Heart left ventricle (tissue), 13 donors: ENCODE measurements at regions not wholly inside any gene's neighbourhood (a gene's known extent, or its start where the extent isn't known, plus 50 kb on each side); places are given as distances from the start of the nearest gene placed in this dataset.

Experiments used
- POLR2A ChIP-seq, 2 donors: fragments of 450-650 bp; IDR thresholded peaks; one replicate each; pipeline ENCODE4 v1.6.1; 2017; ENCODE audit warnings: antibody characterized with exemption in 2 of 2, mild to moderate bottlenecking in 2 of 2, moderate library complexity in 2 of 2
- TF ChIP-seq, protein P1 (sequence below), 12 donors: fragments of 200-600 bp; sonication (generic) in 4 of 12; IDR thresholded peaks; one replicate each; pipeline versions ENCODE4 v1.5.0 to v1.8.0; 2018 to 2022; ENCODE audit warnings: antibody characterized with exemption in 12 of 12, mild to moderate bottlenecking in 5 of 12
- donor health status: ischemic (EF 13 %, LVEDD 7.1; RV severe dilation, severe dysfunction).
- donor health status: DM: no; HTN: yes; CAD: no.
- donor health status: DM: no; HTN: no; CAD: no.
- donor health status: ischemic (EF 25% LVEDD 6.9; RV normal size, moderate dysfunction).
- donor health status: ischemic (EF 25% LVEDD 5.7; RV mildly dilated, moderate dysfunction).
- donor health status: ischemic (EF 35%, LVEDD 5.7; RV mildly dilated, moderate dysfunction).
- donor health status: nonischemic (EF 11% LVEDD 7.7; RV severe dilation, severe dysfunction).
- donor health status: DM: yes; HTN: yes; CAD: no.
- donor health status: PGD.
- donor health status: ischemic (EF 29% LVEDD 5.4; RV normal size, mild dysfunction).
- donor health status: nonischemic (EF 23%, LVEDD 6.1; RV moderate dilation, normal function).

- no peak for TF ChIP-seq POLR2A (IDR thresholded peaks at IDR 0.05)
- TF ChIP-seq, protein P1, sequence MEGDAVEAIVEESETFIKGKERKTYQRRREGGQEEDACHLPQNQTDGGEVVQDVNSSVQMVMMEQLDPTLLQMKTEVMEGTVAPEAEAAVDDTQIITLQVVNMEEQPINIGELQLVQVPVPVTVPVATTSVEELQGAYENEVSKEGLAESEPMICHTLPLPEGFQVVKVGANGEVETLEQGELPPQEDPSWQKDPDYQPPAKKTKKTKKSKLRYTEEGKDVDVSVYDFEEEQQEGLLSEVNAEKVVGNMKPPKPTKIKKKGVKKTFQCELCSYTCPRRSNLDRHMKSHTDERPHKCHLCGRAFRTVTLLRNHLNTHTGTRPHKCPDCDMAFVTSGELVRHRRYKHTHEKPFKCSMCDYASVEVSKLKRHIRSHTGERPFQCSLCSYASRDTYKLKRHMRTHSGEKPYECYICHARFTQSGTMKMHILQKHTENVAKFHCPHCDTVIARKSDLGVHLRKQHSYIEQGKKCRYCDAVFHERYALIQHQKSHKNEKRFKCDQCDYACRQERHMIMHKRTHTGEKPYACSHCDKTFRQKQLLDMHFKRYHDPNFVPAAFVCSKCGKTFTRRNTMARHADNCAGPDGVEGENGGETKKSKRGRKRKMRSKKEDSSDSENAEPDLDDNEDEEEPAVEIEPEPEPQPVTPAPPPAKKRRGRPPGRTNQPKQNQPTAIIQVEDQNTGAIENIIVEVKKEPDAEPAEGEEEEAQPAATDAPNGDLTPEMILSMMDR (IDR thresholded peaks at IDR 0.05): no peak
These were observed 188.9 kb downstream of the NRIP1 start for GRCh38 chr21:14875704-14876523.
